Caco-2 (cell line): ENCODE measurements at regions not wholly inside any gene's neighbourhood (a gene's known extent, or its start where the extent isn't known, plus 50 kb on each side); places are given as distances from the start of the nearest gene placed in this dataset.

Experiments
- BruUV-seq: library from RNA; stranded (reverse); fragments of 400-500 nt; replicated peaks from 2 replicates; lab custom pipeline; 2021; lab: Mats Ljungman, UMichigan
- CTCF ChIA-PET: fragments of 300-600 bp; sonication (Branson Sonifier 250); formaldehyde crosslinking; loops from one replicate; lab custom pipeline; 2022; ENCODE audit warnings: antibody characterized with exemption; lab: Charles Lee
- POLR2A ChIA-PET: fragments of 300-600 bp; sonication (Branson Sonifier 250); formaldehyde crosslinking; loops from one replicate; lab custom pipeline; 2022; ENCODE audit warnings: antibody characterized with exemption; lab: Charles Lee
- DNase-seq, 2 experiments: peaks; one replicate each; pipeline versions ENCODE4 v3.0.0 to v3.0.0-alpha.2; 2020 to 2022
- H3K27me3 ChIP-seq: replicated peaks from 2 replicates; pipeline ENCODE4 v1.6.0; 2011; ENCODE audit warnings: low read length; ENCODE audit not compliant: control insufficient read depth, insufficient read depth
- H3K36me3 ChIP-seq: 2 replicates; pipeline ENCODE4 v1.5.1; 2011; ENCODE audit warnings: low read length; ENCODE audit not compliant: control insufficient read depth, insufficient read depth
- H3K4me1 ChIP-seq: fragments of 250-450 bp; sonication (Bioruptor Pico); 2 replicates; pipeline ENCODE4 v1.5.1; 2020; ENCODE audit warnings: mild to moderate bottlenecking
- H3K4me3 ChIP-seq: 2 replicates; pipeline ENCODE4 v1.5.1; 2011; ENCODE audit warnings: low read depth, mild to moderate bottlenecking, control low read depth, low read length
- H3K9me3 ChIP-seq: fragments of 250-450 bp; sonication (Bioruptor Pico); 2 replicates; pipeline ENCODE4 v1.5.1; 2020; ENCODE audit warnings: mild to moderate bottlenecking, moderate library complexity
- H3K27ac Mint-ChIP-seq: one replicate; pipeline ENCODE4 v1.8.0; 2022; ENCODE audit warnings: mixed read lengths; ENCODE audit not compliant: unreplicated experiment
- H3K27me3 Mint-ChIP-seq: one replicate; pipeline ENCODE4 v1.8.0; 2022; ENCODE audit warnings: mixed read lengths; ENCODE audit not compliant: insufficient read depth, unreplicated experiment
- H3K36me3 Mint-ChIP-seq: one replicate; pipeline ENCODE4 v1.8.0; 2022; ENCODE audit warnings: mild to moderate bottlenecking, mixed read lengths; ENCODE audit not compliant: insufficient read depth, unreplicated experiment
- H3K4me1 Mint-ChIP-seq: one replicate; pipeline ENCODE4 v1.8.0; 2022; ENCODE audit warnings: low read depth, mixed read lengths; ENCODE audit not compliant: unreplicated experiment
- H3K4me3 Mint-ChIP-seq: one replicate; pipeline ENCODE4 v1.8.0; 2022; ENCODE audit warnings: mild to moderate bottlenecking, moderate library complexity, mixed read lengths; ENCODE audit not compliant: unreplicated experiment
- H3K9me3 Mint-ChIP-seq: one replicate; pipeline ENCODE4 v1.8.0; 2022; ENCODE audit warnings: mixed read lengths; ENCODE audit not compliant: unreplicated experiment
- intact Hi-C: fragments of 100-400 bp; cut with micrococcal nuclease; formaldehyde crosslinking; loops from one replicate; pipeline ENCODE4 v1.10.0; 2022; ENCODE audit not compliant: unreplicated experiment
- TF ChIP-seq, protein P1 (sequence below), 2 experiments: fragments of 200-600 bp in 1 of 2; IDR thresholded peaks; 1 replicate in 1 of 2; 2 replicates in 1 of 2; pipeline versions ENCODE4 v1.5.1 to v1.8.0; 2011 to 2022; ENCODE audit warnings: antibody characterized with exemption in 1 of 2, control low read depth in 1 of 2, inconsistent platforms in 1 of 2, low read depth in 1 of 2, low read length in 1 of 2, mild to moderate bottlenecking in 1 of 2, moderate library complexity in 1 of 2; ENCODE audit not compliant: insufficient read depth in 1 of 2, severe bottlenecking in 1 of 2, unreplicated experiment in 1 of 2

DNA sequence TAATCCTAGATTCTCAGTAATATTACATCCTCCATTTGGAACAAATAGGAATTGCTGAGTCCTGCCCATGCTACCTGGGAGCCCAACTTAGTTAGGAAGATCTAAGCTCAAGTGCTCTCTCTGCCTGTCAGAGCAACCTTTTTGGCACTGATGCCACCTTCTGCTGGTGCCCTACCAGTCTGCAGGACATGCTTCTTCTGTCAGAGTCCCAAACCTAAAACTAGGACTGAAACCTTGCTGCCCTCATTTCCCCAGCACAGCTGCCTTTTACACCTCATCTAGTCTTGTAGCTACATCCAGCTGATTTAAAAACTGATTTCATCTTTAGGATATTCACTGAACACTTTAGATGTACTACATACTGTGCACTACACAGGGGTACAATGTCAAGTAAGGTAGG lies 118.7 kb downstream of the LYPLAL1 start:
- H3K36me3 Mint-ChIP-seq: no peaks in the 10 kb centered on the region
- Histone ChIP-seq H3K4me1 (no peaks in the 10 kb centered on the region), H3K27me3 (no peaks in the 10 kb centered on the region), H3K36me3 (no peaks in the 10 kb centered on the region), H3K4me3 (no peak overlapping the region), H3K9me3 (no peaks in the 10 kb centered on the region)
- no peak overlapping the region for H3K4me3 Mint-ChIP-seq
- no TSS peak for BruUV-seq
- no peaks in the 10 kb centered on the region for H3K4me1 Mint-ChIP-seq
- intact Hi-C loops: no loop called here
- H3K9me3 Mint-ChIP-seq: peaks cover 14% of the 10 kb centered on the region
- ChIA-PET POLR2A (no interaction called here), CTCF (no interaction called here)
- no peak overlapping the region for H3K27ac Mint-ChIP-seq
- no peak for DNase-seq
- TF ChIP-seq, protein P1, sequence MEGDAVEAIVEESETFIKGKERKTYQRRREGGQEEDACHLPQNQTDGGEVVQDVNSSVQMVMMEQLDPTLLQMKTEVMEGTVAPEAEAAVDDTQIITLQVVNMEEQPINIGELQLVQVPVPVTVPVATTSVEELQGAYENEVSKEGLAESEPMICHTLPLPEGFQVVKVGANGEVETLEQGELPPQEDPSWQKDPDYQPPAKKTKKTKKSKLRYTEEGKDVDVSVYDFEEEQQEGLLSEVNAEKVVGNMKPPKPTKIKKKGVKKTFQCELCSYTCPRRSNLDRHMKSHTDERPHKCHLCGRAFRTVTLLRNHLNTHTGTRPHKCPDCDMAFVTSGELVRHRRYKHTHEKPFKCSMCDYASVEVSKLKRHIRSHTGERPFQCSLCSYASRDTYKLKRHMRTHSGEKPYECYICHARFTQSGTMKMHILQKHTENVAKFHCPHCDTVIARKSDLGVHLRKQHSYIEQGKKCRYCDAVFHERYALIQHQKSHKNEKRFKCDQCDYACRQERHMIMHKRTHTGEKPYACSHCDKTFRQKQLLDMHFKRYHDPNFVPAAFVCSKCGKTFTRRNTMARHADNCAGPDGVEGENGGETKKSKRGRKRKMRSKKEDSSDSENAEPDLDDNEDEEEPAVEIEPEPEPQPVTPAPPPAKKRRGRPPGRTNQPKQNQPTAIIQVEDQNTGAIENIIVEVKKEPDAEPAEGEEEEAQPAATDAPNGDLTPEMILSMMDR (IDR thresholded peaks at IDR 0.05; ENCODE audit: insufficient read depth in 1 of 2, low read depth in 1 of 2, low read length in 1 of 2, severe bottlenecking in 1 of 2, unreplicated experiment in 1 of 2): no peak
- no peaks in the 10 kb centered on the region for H3K27me3 Mint-ChIP-seq

GRCh38 chr1:219289171-219289570 lies 115.5 kb downstream of the LYPLAL1 start:
- H3K9me3 Mint-ChIP-seq: no peaks in the 10 kb centered on the region
- ChIA-PET CTCF (no interaction called here), POLR2A (no interaction called here)
- H3K4me1 ChIP-seq: no peaks in the 10 kb centered on the region
- no TSS peak for BruUV-seq
- H3K27ac Mint-ChIP-seq: no peak overlapping the region
- TF ChIP-seq, protein P1 (IDR thresholded peaks at IDR 0.05; ENCODE audit: insufficient read depth in 1 of 2, low read depth in 1 of 2, low read length in 1 of 2, severe bottlenecking in 1 of 2, unreplicated experiment in 1 of 2): no peak
- intact Hi-C loops: no loop called here
- no peaks in the 10 kb centered on the region for H3K4me1 Mint-ChIP-seq
- no peaks in the 10 kb centered on the region for H3K27me3 ChIP-seq
- no peak overlapping the region for H3K4me3 ChIP-seq
- no peaks in the 10 kb centered on the region for H3K36me3 ChIP-seq
- no peak overlapping the region for H3K4me3 Mint-ChIP-seq
- no peak for DNase-seq
- H3K36me3 Mint-ChIP-seq: no peaks in the 10 kb centered on the region
- H3K27me3 Mint-ChIP-seq: no peaks in the 10 kb centered on the region
- no peaks in the 10 kb centered on the region for H3K9me3 ChIP-seq

DNA sequence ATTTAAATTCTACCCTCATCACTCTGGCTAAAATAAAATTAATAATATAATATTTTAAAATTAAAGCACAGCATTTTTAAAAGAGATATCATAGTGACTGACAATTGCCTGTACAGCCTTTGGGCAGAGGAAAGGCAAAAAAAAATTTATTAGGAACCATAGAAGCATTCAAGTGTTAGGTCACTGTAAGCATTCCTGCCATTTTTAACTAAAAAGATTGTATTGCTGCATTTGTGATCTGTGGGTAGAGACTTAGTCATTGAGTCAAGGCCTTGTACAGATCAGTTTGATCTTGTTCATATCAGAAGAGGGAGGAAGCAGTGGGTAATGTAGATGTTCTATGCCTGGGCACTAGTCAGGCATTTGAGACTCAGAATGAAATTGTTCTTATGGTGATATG lies 109.9 kb downstream of the LYPLAL1 start:
- ChIA-PET POLR2A (no interaction called here), CTCF (no interaction called here)
- BruUV-seq: no TSS peak
- Mint-ChIP-seq H3K4me3 (no peak overlapping the region), H3K27me3 (no peaks in the 10 kb centered on the region), H3K4me1 (no peaks in the 10 kb centered on the region), H3K36me3 (no peaks in the 10 kb centered on the region), H3K9me3 (no peaks in the 10 kb centered on the region), H3K27ac (no peak overlapping the region)
- H3K9me3 ChIP-seq: no peaks in the 10 kb centered on the region
- no peak overlapping the region for H3K4me3 ChIP-seq
- intact Hi-C loops: no loop called here
- no peaks in the 10 kb centered on the region for H3K27me3 ChIP-seq
- TF ChIP-seq, protein P1 (IDR thresholded peaks at IDR 0.05; ENCODE audit: insufficient read depth in 1 of 2, low read depth in 1 of 2, low read length in 1 of 2, severe bottlenecking in 1 of 2, unreplicated experiment in 1 of 2): no peak
- 0 out of 2 replicates have a peak, but pooled peaks cover 11% of the 10 kb centered on the region for H3K4me1 ChIP-seq
- DNase-seq: no peak
- no peaks in the 10 kb centered on the region for H3K36me3 ChIP-seq
